HEK293 (cell line): ENCODE measurements at regions not wholly inside any gene's neighbourhood (a gene's known extent, or its start where the extent isn't known, plus 50 kb on each side); places are given as distances from the start of the nearest gene placed in this dataset.

Experiments
- ZNF140 ChIP-seq: fragments of 450-650 bp; formaldehyde crosslinking; IDR thresholded peaks from 2 replicates; pipeline ENCODE4 v1.5.1; 2016; ENCODE audit warnings: missing biosample characterization, missing genetic modification characterization
- ZNF146 ChIP-seq: fragments of 450-650 bp; formaldehyde crosslinking; IDR thresholded peaks from 2 replicates; pipeline ENCODE4 v1.5.1; 2016; ENCODE audit warnings: missing biosample characterization, missing genetic modification characterization
- ZNF274 ChIP-seq, 2 experiments: fragments of 200-500 bp in 1 of 2; fragments of 450-650 bp in 1 of 2; sonication (Bioruptor generic) in 1 of 2; formaldehyde crosslinking in 1 of 2; IDR thresholded peaks; 2 replicates each; pipeline versions ENCODE4 v1.5.1 to v1.6.1; 2014 to 2016; ENCODE audit warnings: borderline replicate concordance in 1 of 2, inconsistent platforms in 1 of 2, low read length in 1 of 2, missing biosample characterization in 1 of 2, missing genetic modification characterization in 1 of 2
- ZNF416 ChIP-seq: fragments of 450-650 bp; formaldehyde crosslinking; IDR thresholded peaks from 2 replicates; pipeline ENCODE4 v1.5.1; 2016; ENCODE audit warnings: missing biosample characterization, missing genetic modification characterization
- ZNF677 ChIP-seq: fragments of 450-650 bp; IDR thresholded peaks from 2 replicates; pipeline ENCODE4 v1.5.0; 2018; ENCODE audit warnings: missing biosample characterization, mild to moderate bottlenecking, missing genetic modification characterization, moderate library complexity
- ZXDB ChIP-seq: fragments of 450-650 bp; formaldehyde crosslinking; IDR thresholded peaks from 2 replicates; pipeline ENCODE4 v1.5.1; 2016; ENCODE audit warnings: missing biosample characterization, missing genetic modification characterization
- TF ChIP-seq, protein P1 (sequence below): fragments of 450-650 bp; formaldehyde crosslinking; IDR thresholded peaks from 2 replicates; pipeline ENCODE4 v1.5.1; 2016; ENCODE audit warnings: missing biosample characterization, missing genetic modification characterization

GRCh38 chr5:167745868-167746267 lies 545.6 kb upstream of the WWC1 start:
- TF ChIP-seq ZNF146 (tag by site-specific recombination) (no peak), ZNF416 (tag by site-specific recombination) (no peak), ZNF677 (no peak), ZXDB (tag by site-specific recombination) (no peak), ZNF140 (tag by site-specific recombination) (no peak), ZNF274 (IDR thresholded peaks at IDR 0.05; ENCODE audit: low read length) (no peak), ZNF274 (tag by site-specific recombination; IDR thresholded peaks at IDR 0.05; ENCODE audit: borderline replicate concordance) (no peak)
- TF ChIP-seq, protein P1, sequence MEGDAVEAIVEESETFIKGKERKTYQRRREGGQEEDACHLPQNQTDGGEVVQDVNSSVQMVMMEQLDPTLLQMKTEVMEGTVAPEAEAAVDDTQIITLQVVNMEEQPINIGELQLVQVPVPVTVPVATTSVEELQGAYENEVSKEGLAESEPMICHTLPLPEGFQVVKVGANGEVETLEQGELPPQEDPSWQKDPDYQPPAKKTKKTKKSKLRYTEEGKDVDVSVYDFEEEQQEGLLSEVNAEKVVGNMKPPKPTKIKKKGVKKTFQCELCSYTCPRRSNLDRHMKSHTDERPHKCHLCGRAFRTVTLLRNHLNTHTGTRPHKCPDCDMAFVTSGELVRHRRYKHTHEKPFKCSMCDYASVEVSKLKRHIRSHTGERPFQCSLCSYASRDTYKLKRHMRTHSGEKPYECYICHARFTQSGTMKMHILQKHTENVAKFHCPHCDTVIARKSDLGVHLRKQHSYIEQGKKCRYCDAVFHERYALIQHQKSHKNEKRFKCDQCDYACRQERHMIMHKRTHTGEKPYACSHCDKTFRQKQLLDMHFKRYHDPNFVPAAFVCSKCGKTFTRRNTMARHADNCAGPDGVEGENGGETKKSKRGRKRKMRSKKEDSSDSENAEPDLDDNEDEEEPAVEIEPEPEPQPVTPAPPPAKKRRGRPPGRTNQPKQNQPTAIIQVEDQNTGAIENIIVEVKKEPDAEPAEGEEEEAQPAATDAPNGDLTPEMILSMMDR (tag by site-specific recombination) = no peak
